ENCODE measurements at regions not wholly inside any gene's neighbourhood (a gene's known extent, or its start where the extent isn't known, plus 50 kb on each side); places are given as distances from the start of the nearest gene placed in this dataset.
"Not testable (repeated sequence)": the region's sequence is repeated elsewhere in the genome, so short reads cannot be mapped to it uniquely, and the experiment has no call there.

GRCh38 chr7:23930312-23930711 lies 220.3 kb downstream of the STK31 start:
- H3K4me3 ChIP-seq, result no peak overlapping the region
- no peak for TF ChIP-seq CTCF (IDR thresholded peaks at IDR 0.05)
- no peak for TF ChIP-seq POLR2A (IDR thresholded peaks at IDR 0.05)
- no peaks in the 10 kb centered on the region for H3K4me1 ChIP-seq
- no peaks in the 10 kb centered on the region for H3K9me3 ChIP-seq
- no peak for DNase-seq
- H3K27me3 ChIP-seq, result no peaks in the 10 kb centered on the region
- 33 to 50% methylated on average over 1 of the region's 1 CpG for WGBS, 2 donors
- intact Hi-C loops (cut with DNase I), result no loop called here
- no peak overlapping the region for H3K27ac ChIP-seq
- no peaks in the 10 kb centered on the region for H3K36me3 ChIP-seq

GRCh38 chr7:23931633-23932032 lies 221.6 kb downstream of the STK31 start:
- intact Hi-C loops (cut with DNase I), result no loop called here
- no peak overlapping the region for H3K27ac ChIP-seq
- H3K4me1 ChIP-seq, result no peaks in the 10 kb centered on the region
- no peaks in the 10 kb centered on the region for H3K36me3 ChIP-seq
- H3K27me3 ChIP-seq, result no peaks in the 10 kb centered on the region
- H3K9me3 ChIP-seq, result no peaks in the 10 kb centered on the region
- H3K4me3 ChIP-seq, result no peak overlapping the region
- 82 to 88% methylated on average over 1 to 2 of the region's 2 CpGs for WGBS, 2 donors
- DNase-seq, result no peak
- TF ChIP-seq CTCF (IDR thresholded peaks at IDR 0.05) (no peak), POLR2A (IDR thresholded peaks at IDR 0.05) (no peak)

GRCh38 chr7:23938215-23938614 lies 228.2 kb downstream of the STK31 start:
- intact Hi-C loops (cut with DNase I), result no loop called here

GRCh38 chr7:23938937-23939552 lies 229.0 kb downstream of the STK31 start:
- intact Hi-C loops (cut with DNase I), result no loop called here
- Histone ChIP-seq H3K9me3 (no peaks in the 10 kb centered on the region), H3K4me1 (no peaks in the 10 kb centered on the region), H3K36me3 (no peaks in the 10 kb centered on the region), H3K27me3 (no peaks in the 10 kb centered on the region), H3K4me3 (no peak overlapping the region), H3K27ac (no peak overlapping the region)
- WGBS, 2 donors, result 20 to 25% methylated on average over 4 of the region's 4 CpGs
- peak in 2 of 6 experiments; percentile 21 to 34 for TF ChIP-seq CTCF (IDR thresholded peaks at IDR 0.05)
- no peak for TF ChIP-seq POLR2A (IDR thresholded peaks at IDR 0.05)
- no peak for DNase-seq

More at GRCh38 chr7:23938215-23938614, 228.2 kb downstream of the STK31 start:
- DNase-seq, result no peak
- Histone ChIP-seq H3K4me3 (no peak overlapping the region), H3K4me1 (no peaks in the 10 kb centered on the region), H3K27ac (no peak overlapping the region), H3K9me3 (no peaks in the 10 kb centered on the region), H3K36me3 (no peaks in the 10 kb centered on the region), H3K27me3 (no peaks in the 10 kb centered on the region)
- WGBS, 2 donors, result 91 to 96% methylated on average over 1 of the region's 1 CpG
- TF ChIP-seq POLR2A (IDR thresholded peaks at IDR 0.05), result no peak
- no peak for TF ChIP-seq CTCF (IDR thresholded peaks at IDR 0.05)

- not testable (repeated sequence) for H3K4me1 ChIP-seq
- WGBS, 2 donors, result 66 to 76% methylated on average over 2 of the region's 2 CpGs
These were observed 229.7 kb downstream of the STK31 start for GRCh38 chr7:23939747-23940146.

GRCh38 chr7:23941551-23941950 lies 231.5 kb downstream of the STK31 start:
- 67 to 70% methylated on average over 1 of the region's 1 CpG for WGBS, 2 donors
- TF ChIP-seq POLR2A (IDR thresholded peaks at IDR 0.05), result no peak
- no peak for TF ChIP-seq CTCF (IDR thresholded peaks at IDR 0.05)
- H3K4me1 ChIP-seq, result no peaks in the 10 kb centered on the region
- no peaks in the 10 kb centered on the region for H3K36me3 ChIP-seq
- H3K9me3 ChIP-seq, result no peaks in the 10 kb centered on the region
- no peaks in the 10 kb centered on the region for H3K27me3 ChIP-seq
- no peak for DNase-seq
- no peak overlapping the region for H3K27ac ChIP-seq
- intact Hi-C loops (cut with DNase I), result no loop called here
- no peak overlapping the region for H3K4me3 ChIP-seq

More at GRCh38 chr7:23939747-23940146, 229.7 kb downstream of the STK31 start:
- H3K36me3 ChIP-seq; H3K9me3 ChIP-seq; H3K27ac ChIP-seq; DNase-seq; H3K27me3 ChIP-seq; H3K4me3 ChIP-seq; intact Hi-C loops (cut with DNase I): not testable (repeated sequence)
